HCT116 (cell line): ENCODE measurements at regions not wholly inside any gene's neighbourhood (a gene's known extent, or its start where the extent isn't known, plus 50 kb on each side); places are given as distances from the start of the nearest gene placed in this dataset.

Experiments used
- ATAC-seq: fragments of 200-7000 bp; cut with Tn5 transposase; 2 replicates; pipeline ENCODE4 v1.9.1; 2020; ENCODE audit warnings: mild to moderate bottlenecking, moderate library complexity
- BruUV-seq: library from RNA; stranded (reverse); fragments of 400-500 nt; replicated peaks from 2 replicates; lab custom pipeline; 2021; lab: Mats Ljungman, UMichigan
- CTCF ChIA-PET: fragments of 300-600 bp; sonication (Branson Sonifier 250); formaldehyde crosslinking; loops from one replicate; lab custom pipeline; 2021; ENCODE audit warnings: antibody characterized with exemption; lab: Charles Lee
- POLR2A ChIA-PET: fragments of 300-600, 350-600 bp; sonication (Branson Sonifier 250); formaldehyde crosslinking; loops from one replicate; lab custom pipeline; 2021; ENCODE audit warnings: antibody characterized with exemption; lab: Charles Lee
- RAD21 ChIA-PET, 2 experiments: fragments of 300-600 bp; sonication (Branson Sonifier 250); formaldehyde crosslinking; loops; one replicate each; lab custom pipeline; 2023; ENCODE audit warnings: low total read pairs in 2 of 2; ENCODE audit not compliant: uncharacterized antibody in 2 of 2, unreplicated experiment in 2 of 2, low non-redundant PET in 1 of 2; lab: Charles Lee
- DNase-seq: peaks from one replicate; pipeline ENCODE4 v3.0.0-alpha.2; 2010; ENCODE audit warnings: low read depth, low spot score
- H2AFZ ChIP-seq: fragments of 200-600 bp; shearing (Covaris generic), sonication (generic); 2 replicates; pipeline ENCODE4 v1.6.1; 2017; ENCODE audit warnings: low read depth, mixed run types, mixed read lengths, antibody characterized with exemption, low read length; ENCODE audit not compliant: poor library complexity, severe bottlenecking
- H3K27ac ChIP-seq: 2 replicates; pipeline ENCODE4 v1.5.1; 2012; ENCODE audit warnings: low read depth, low read length
- H3K27me3 ChIP-seq: fragments of 200-600 bp; sonication (generic); 2 replicates; pipeline ENCODE4 v1.6.1; 2016; ENCODE audit warnings: mixed run types, low read length, mixed read lengths; ENCODE audit not compliant: insufficient read depth
- H3K36me3 ChIP-seq, 2 experiments: fragments of 200-500 bp in 1 of 2; fragments of 200-600 bp in 1 of 2; sonication (Bioruptor generic) in 1 of 2; sonication (generic) in 1 of 2; 2 replicates each; pipeline versions ENCODE4 v1.5.1 to v1.6.1; 2014 to 2016; ENCODE audit warnings: low read length in 2 of 2, inconsistent platforms in 1 of 2, mixed read lengths in 1 of 2, mixed run types in 1 of 2; ENCODE audit not compliant: insufficient read depth in 2 of 2, control insufficient read depth in 1 of 2
- H3K4me1 ChIP-seq, 2 experiments: fragments of 200-600 bp in 1 of 2; sonication (generic) in 1 of 2; 2 replicates each; pipeline versions ENCODE4 v1.5.1 to v1.6.1; 2012 to 2017; ENCODE audit warnings: low read length in 2 of 2, inconsistent platforms in 1 of 2, mild to moderate bottlenecking in 1 of 2, mixed read lengths in 1 of 2, mixed run types in 1 of 2, moderate library complexity in 1 of 2; ENCODE audit not compliant: insufficient read depth in 2 of 2, control insufficient read depth in 1 of 2
- H3K4me2 ChIP-seq: fragments of 200-600 bp; sonication (generic); 2 replicates; pipeline ENCODE4 v1.6.1; 2017; ENCODE audit warnings: mixed run types, low read length, mixed read lengths
- H3K4me3 ChIP-seq, 2 experiments: fragments of 200-600 bp in 1 of 2; sonication (generic) in 1 of 2; replicated peaks in 1 of 2; 2 replicates each; pipeline ENCODE4 v1.5.1; 2011 to 2016; ENCODE audit warnings: low read length in 2 of 2, control low read depth in 1 of 2, low read depth in 1 of 2, mild to moderate bottlenecking in 1 of 2, mixed read lengths in 1 of 2, mixed run types in 1 of 2
- H3K79me2 ChIP-seq: fragments of 200-600 bp; sonication (generic); 2 replicates; pipeline ENCODE4 v1.6.1; 2017; ENCODE audit warnings: mild to moderate bottlenecking, mixed run types, low read length, moderate library complexity, mixed read lengths; ENCODE audit not compliant: insufficient read depth
- H3K9ac ChIP-seq: fragments of 200-600 bp; sonication (generic); 2 replicates; pipeline ENCODE4 v1.6.1; 2016; ENCODE audit warnings: low read length, mixed read lengths
- H3K9me2 ChIP-seq: fragments of 200-600 bp; sonication (generic), shearing (Covaris generic); 2 replicates; pipeline ENCODE4 v1.6.1; 2017; ENCODE audit warnings: mixed run types, mild to moderate bottlenecking, moderate library complexity; ENCODE audit not compliant: insufficient read depth
- H3K9me3 ChIP-seq, 2 experiments: fragments of 200-500 bp in 1 of 2; fragments of 200-600 bp in 1 of 2; sonication (Bioruptor generic) in 1 of 2; sonication (generic) in 1 of 2; 2 replicates each; pipeline ENCODE4 v1.6.1; 2014 to 2017; ENCODE audit warnings: low read length in 2 of 2, mixed read lengths in 2 of 2, inconsistent platforms in 1 of 2, low read depth in 1 of 2, mild to moderate bottlenecking in 1 of 2, mixed run types in 1 of 2, moderate library complexity in 1 of 2; ENCODE audit not compliant: control insufficient read depth in 1 of 2, insufficient read depth in 1 of 2
- H4K20me1 ChIP-seq: fragments of 200-600 bp; sonication (generic), shearing (Covaris generic); 2 replicates; pipeline ENCODE4 v1.6.1; 2017; ENCODE audit warnings: mixed run types, mild to moderate bottlenecking, moderate library complexity; ENCODE audit not compliant: insufficient read depth
- CBX3 ChIP-seq: IDR thresholded peaks from 2 replicates; pipeline ENCODE4 v1.6.1; 2012; ENCODE audit warnings: low read depth
- CEBPB ChIP-seq: IDR thresholded peaks from 2 replicates; pipeline ENCODE4 v1.6.1; 2012; ENCODE audit warnings: low read depth
- EGR1 ChIP-seq: IDR thresholded peaks from 2 replicates; pipeline ENCODE4 v1.6.1; 2012; ENCODE audit warnings: low read depth
- EZH2 ChIP-seq: fragments of 200-600 bp; sonication (generic); IDR thresholded peaks from 2 replicates; pipeline ENCODE4 v1.6.1; 2017; ENCODE audit warnings: antibody characterized with exemption, mixed run types
- FOSL1 ChIP-seq: IDR thresholded peaks from 2 replicates; pipeline ENCODE4 v1.6.1; 2012; ENCODE audit warnings: low read depth
- POLR2A ChIP-seq: IDR thresholded peaks from 2 replicates; pipeline ENCODE4 v1.7.0; 2011; ENCODE audit warnings: borderline replicate concordance; ENCODE audit not compliant: insufficient read depth, insufficient read length; ENCODE audit errors: extremely low read depth
- ZFX ChIP-seq: fragments of 450-650 bp; IDR thresholded peaks from 2 replicates; pipeline ENCODE4 v1.6.1; 2017
- intact Hi-C: fragments of 100-400 bp; cut with micrococcal nuclease; formaldehyde crosslinking; loops from 2 replicates; pipeline ENCODE4 v1.10.0; 2022

DNA sequence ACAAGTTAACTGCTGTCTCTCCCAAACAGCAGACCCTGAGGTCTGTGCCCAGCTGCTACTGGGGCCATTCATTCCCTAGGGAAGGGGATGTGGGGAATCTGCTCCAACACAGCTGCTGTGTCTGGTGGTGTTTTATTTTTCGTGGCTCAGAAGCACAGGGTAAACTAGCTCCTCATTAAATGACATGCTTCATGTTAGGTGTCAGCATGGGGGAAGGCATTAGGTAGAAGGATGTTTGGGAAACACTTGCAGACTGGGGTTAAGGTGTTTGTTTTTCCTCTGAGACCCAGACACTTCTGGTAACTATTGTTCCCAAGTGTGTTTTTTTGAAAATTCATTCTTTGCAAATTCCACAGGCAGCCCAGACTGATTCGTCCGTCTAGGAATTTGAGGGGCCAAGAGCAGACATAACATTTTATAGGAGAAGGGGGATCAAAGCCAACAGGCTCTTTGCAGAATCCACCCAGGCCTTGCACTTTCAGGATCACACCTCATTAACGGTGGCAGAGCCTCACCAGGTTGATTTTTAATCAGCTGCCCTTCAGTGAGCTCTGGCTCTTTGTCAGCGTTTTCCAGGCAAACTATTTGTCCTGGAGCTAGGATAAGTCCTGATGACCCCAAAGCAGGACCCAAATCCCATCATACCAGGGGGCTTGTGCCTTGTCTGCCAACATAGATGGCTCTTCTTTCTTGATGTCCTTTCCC lies 65.4 kb upstream of the ITGA11 start:
- Histone ChIP-seq H4K20me1 (no peaks in the 10 kb centered on the region), H3K9me2 (no peaks in the 10 kb centered on the region), H3K4me3 (no peak overlapping the region), H3K4me1 (no peaks in the 10 kb centered on the region), H3K4me2 (no peak overlapping the region), H3K9me3 (no peaks in the 10 kb centered on the region), H3K27me3 (peaks cover 34% of the 10 kb centered on the region), H3K36me3 (no peaks in the 10 kb centered on the region), H2AFZ (no peak overlapping the region), H3K79me2 (no peaks in the 10 kb centered on the region), H3K27ac (no peak overlapping the region), H3K9ac (no peak overlapping the region)
- BruUV-seq = no TSS peak
- intact Hi-C loops = no loop called here
- no peak for DNase-seq
- TF ChIP-seq CEBPB = no peak
- TF ChIP-seq EGR1 = no peak
- no peak for ATAC-seq
- POLR2A ChIA-PET = interaction anchor here (0.7 kb wide), 1 partner anchor 10 kb away, joined by 3 read pairs; no protein-coding TSS in a partner anchor
- CTCF ChIA-PET = no interaction called here
- RAD21 ChIA-PET = no interaction called here

DNA sequence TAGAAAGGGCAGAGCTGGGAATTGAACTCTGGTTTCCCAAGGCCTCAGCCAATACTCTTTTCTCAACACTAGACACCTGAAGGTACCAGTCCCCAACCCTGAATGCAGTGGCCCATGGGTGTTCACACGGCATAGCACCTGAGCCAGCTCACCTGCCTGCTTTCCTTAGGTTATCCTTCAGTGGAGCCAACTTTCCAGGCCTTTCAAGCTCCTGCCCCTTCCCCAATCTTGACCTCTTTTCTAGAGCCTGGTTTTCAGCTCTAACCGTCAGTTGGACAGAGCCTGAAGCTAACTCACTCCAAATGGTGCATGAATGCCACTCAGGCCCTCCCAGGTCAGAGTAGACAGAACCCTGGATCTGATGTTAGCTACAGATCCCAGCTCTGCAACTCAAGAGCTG lies 66.1 kb upstream of the ITGA11 start:
- no peaks in the 10 kb centered on the region for H3K9me3 ChIP-seq
- ATAC-seq (no peak), DNase-seq (no peak)
- no peak overlapping the region for H3K4me2 ChIP-seq
- no peak overlapping the region for H3K4me3 ChIP-seq
- no peaks in the 10 kb centered on the region for H3K9me2 ChIP-seq
- BruUV-seq = no TSS peak
- TF ChIP-seq EZH2 (no peak), ZFX (no peak), EGR1 (no peak), CBX3 (no peak), POLR2A (no peak), FOSL1 (no peak)
- ChIA-PET CTCF (no interaction called here), POLR2A (interaction anchor here (0.7 kb wide), 1 partner anchor 11 kb away, joined by 3 read pairs; no protein-coding TSS in a partner anchor), RAD21 (no interaction called here)
- H3K4me1 ChIP-seq = no peaks in the 10 kb centered on the region
- H3K79me2 ChIP-seq = no peaks in the 10 kb centered on the region
- H3K27ac ChIP-seq = no peak overlapping the region
- no peak overlapping the region for H3K9ac ChIP-seq
- H4K20me1 ChIP-seq = no peaks in the 10 kb centered on the region
- H3K27me3 ChIP-seq = peaks cover 28% of the 10 kb centered on the region
- no peak overlapping the region for H2AFZ ChIP-seq
- no peaks in the 10 kb centered on the region for H3K36me3 ChIP-seq
- intact Hi-C loops = no loop called here
